WTC11 (cell line): ENCODE measurements at regions not wholly inside any gene's neighbourhood (a gene's known extent, or its start where the extent isn't known, plus 50 kb on each side); places are given as distances from the start of the nearest gene placed in this dataset.

Source experiments
- ATAC-seq: fragments of 200-7000 bp; cut with Tn5 transposase; 2 replicates; pipeline ENCODE4 v1.10.0; 2021; ENCODE audit warnings: mild to moderate bottlenecking, moderate library complexity
- CTCF ChIA-PET: fragments of 300-600 bp; sonication (Branson Sonifier 250); formaldehyde crosslinking; loops from one replicate; lab custom pipeline; 2021; ENCODE audit warnings: antibody characterized with exemption; lab: Charles Lee
- POLR2A ChIA-PET: fragments of 350-600 bp; sonication (Branson Sonifier 250); formaldehyde crosslinking; loops from one replicate; lab custom pipeline; 2021; ENCODE audit warnings: antibody characterized with exemption; lab: Charles Lee
- DNase-seq: peaks from one replicate; pipeline ENCODE4 v3.0.0; 2021; ENCODE audit warnings: low spot score
- H3K27ac Mint-ChIP-seq: 2 replicates; pipeline ENCODE4 v1.8.0; 2021; ENCODE audit warnings: mixed read lengths
- H3K27me3 Mint-ChIP-seq: 2 replicates; pipeline ENCODE4 v1.8.0; 2021; ENCODE audit warnings: low read depth, mild to moderate bottlenecking, moderate library complexity, mixed read lengths
- H3K36me3 Mint-ChIP-seq: 2 replicates; pipeline ENCODE4 v1.8.0; 2021; ENCODE audit warnings: mixed read lengths
- H3K4me1 Mint-ChIP-seq: 2 replicates; pipeline ENCODE4 v1.8.0; 2022; ENCODE audit warnings: mixed read lengths
- H3K4me3 Mint-ChIP-seq: 2 replicates; pipeline ENCODE4 v1.8.0; 2021; ENCODE audit warnings: mild to moderate bottlenecking, moderate library complexity, mixed read lengths
- H3K9me3 Mint-ChIP-seq: 2 replicates; pipeline ENCODE4 v1.8.0; 2021; ENCODE audit warnings: mixed read lengths
- ARID4B ChIP-seq: sonication (generic); formaldehyde crosslinking; IDR thresholded peaks from 2 replicates; pipeline ENCODE4 v1.8.0; 2023; ENCODE audit warnings: missing genetic modification reagents, mild to moderate bottlenecking, borderline replicate concordance
- ATF6 ChIP-seq: sonication (generic); formaldehyde crosslinking; IDR thresholded peaks from 2 replicates; pipeline ENCODE4 v1.8.1; 2023; ENCODE audit warnings: mild to moderate bottlenecking, missing genetic modification reagents
- CTCF ChIP-seq: fragments of 200-600 bp; IDR thresholded peaks from 2 replicates; pipeline ENCODE4 v1.8.0; 2022; ENCODE audit warnings: antibody characterized with exemption
- EMX1 ChIP-seq: fragments of 250-450 bp; sonication (Bioruptor Pico); IDR thresholded peaks from 2 replicates; pipeline ENCODE4 v1.8.0; 2021; ENCODE audit warnings: mild to moderate bottlenecking
- ERG ChIP-seq: fragments of 250-450 bp; sonication (Bioruptor Pico); IDR thresholded peaks from 2 replicates; pipeline ENCODE4 v1.8.0; 2021; ENCODE audit warnings: mild to moderate bottlenecking
- ESRRA ChIP-seq: sonication (generic); formaldehyde crosslinking; IDR thresholded peaks from 2 replicates; pipeline ENCODE4 v1.8.1; 2022; ENCODE audit warnings: mild to moderate bottlenecking, missing genetic modification reagents, borderline replicate concordance
- FOXP4 ChIP-seq: sonication (generic); formaldehyde crosslinking; IDR thresholded peaks from 2 replicates; pipeline ENCODE4 v1.8.0; 2022; ENCODE audit warnings: mild to moderate bottlenecking, missing genetic modification reagents
- GRHL2 ChIP-seq: fragments of 250-450 bp; sonication (Bioruptor Pico); IDR thresholded peaks from 2 replicates; pipeline ENCODE4 v1.8.0; 2022; ENCODE audit warnings: mild to moderate bottlenecking, moderate library complexity; ENCODE audit not compliant: insufficient replicate concordance, severe bottlenecking
- MAX ChIP-seq: sonication (generic); formaldehyde crosslinking; IDR thresholded peaks from 2 replicates; pipeline ENCODE4 v1.8.0; 2022; ENCODE audit warnings: mild to moderate bottlenecking, missing genetic modification reagents
- NR2C2 ChIP-seq: sonication (generic); formaldehyde crosslinking; IDR thresholded peaks from 2 replicates; pipeline ENCODE4 v1.8.0; 2022; ENCODE audit warnings: mild to moderate bottlenecking, missing genetic modification reagents
- NR3C1 ChIP-seq: sonication (generic); formaldehyde crosslinking; conservative IDR thresholded peaks from 2 replicates; pipeline ENCODE4 v1.8.1; 2023; ENCODE audit warnings: low read depth, mild to moderate bottlenecking, missing genetic modification reagents
- PREB ChIP-seq: sonication (generic); formaldehyde crosslinking; IDR thresholded peaks from 2 replicates; pipeline ENCODE4 v1.8.1; 2022; ENCODE audit warnings: mild to moderate bottlenecking, missing genetic modification reagents, moderate library complexity, borderline replicate concordance
- RORB ChIP-seq: fragments of 250-450 bp; sonication (Bioruptor Pico); IDR thresholded peaks from 2 replicates; pipeline ENCODE4 v1.9.0; 2021; ENCODE audit warnings: mild to moderate bottlenecking
- TEAD4 ChIP-seq: sonication (generic); formaldehyde crosslinking; IDR thresholded peaks from 2 replicates; pipeline ENCODE4 v1.8.0; 2022; ENCODE audit warnings: mild to moderate bottlenecking, missing genetic modification reagents
- ZNF232 ChIP-seq: sonication (generic); formaldehyde crosslinking; IDR thresholded peaks from 2 replicates; pipeline ENCODE4 v1.8.0; 2022; ENCODE audit warnings: mild to moderate bottlenecking, missing genetic modification reagents
- ZNF281 ChIP-seq: sonication (generic); formaldehyde crosslinking; IDR thresholded peaks from 2 replicates; pipeline ENCODE4 v1.8.0; 2023; ENCODE audit warnings: mild to moderate bottlenecking, missing genetic modification reagents
- ZNF423 ChIP-seq: fragments of 250-450 bp; sonication (Bioruptor Pico); IDR thresholded peaks from 2 replicates; pipeline ENCODE4 v2.1.2; 2022; ENCODE audit warnings: mild to moderate bottlenecking, moderate library complexity
- ZNF512 ChIP-seq: sonication (generic); formaldehyde crosslinking; IDR thresholded peaks from 2 replicates; pipeline ENCODE4 v1.8.1; 2022; ENCODE audit warnings: missing genetic modification reagents, borderline replicate concordance
- ZNF671 ChIP-seq: fragments of 250-450 bp; sonication (Bioruptor Pico); IDR thresholded peaks from 2 replicates; pipeline ENCODE4 v1.8.0; 2021; ENCODE audit warnings: mild to moderate bottlenecking

GRCh38 chr3:84440291-84440690, 518.5 kb upstream of the CADM2 start (continued):
- TF ChIP-seq RORB (CRISPR knock-in tag) = no peak
- TF ChIP-seq MAX (CRISPR knock-in tag) = no peak
- TF ChIP-seq, all 79 proteins: peak for 0

GRCh38 chr3:84442533-84442932, 516.3 kb upstream of the CADM2 start:
- Mint-ChIP-seq H3K9me3 (no peaks in the 10 kb centered on the region), H3K27ac (no peak overlapping the region), H3K4me1 (no peaks in the 10 kb centered on the region), H3K36me3 (no peaks in the 10 kb centered on the region), H3K4me3 (no peak overlapping the region), H3K27me3 (no peaks in the 10 kb centered on the region)
- DNase-seq (no peak), ATAC-seq (no peak)
- CTCF ChIA-PET = no interaction called here
- POLR2A ChIA-PET = no interaction called here
- TF ChIP-seq PREB (CRISPR knock-in tag) (no peak), EMX1 (CRISPR knock-in tag) (no peak), ZNF423 (no peak), GRHL2 (no peak), NR2C2 (no peak), ARID4B (CRISPR knock-in tag) (no peak), NR3C1 (CRISPR knock-in tag) (no peak), ERG (no peak), ZNF232 (CRISPR knock-in tag) (no peak), ZNF671 (CRISPR knock-in tag) (no peak), ESRRA (CRISPR knock-in tag) (no peak), ATF6 (CRISPR knock-in tag) (no peak), ZNF281 (CRISPR knock-in tag) (no peak), CTCF (no peak), ZNF512 (CRISPR knock-in tag) (no peak), FOXP4 (CRISPR knock-in tag) (no peak), TEAD4 (CRISPR knock-in tag) (no peak)
